ENCODE measurements at regions not wholly inside any gene's neighbourhood (a gene's known extent, or its start where the extent isn't known, plus 50 kb on each side); places are given as distances from the start of the nearest gene placed in this dataset.

GRCh38 chr5:8660133-8660893, 791.4 kb downstream of the MTRR start:
- TF ChIP-seq ZFP3 (CRISPR knock-in tag; IDR thresholded peaks at IDR 0.05) (no peak), ZFP30 (CRISPR knock-in tag; IDR thresholded peaks at IDR 0.05) (no peak), ZNF8 (CRISPR knock-in tag; IDR thresholded peaks at IDR 0.05) (no peak), BACH2 (CRISPR knock-in tag; IDR thresholded peaks at IDR 0.05; ENCODE audit: borderline replicate concordance) (no peak), GLIS3 (CRISPR knock-in tag; IDR thresholded peaks at IDR 0.05) (no peak), CSRNP3 (CRISPR knock-in tag; IDR thresholded peaks at IDR 0.05) (no peak), ZNF70 (CRISPR knock-in tag; IDR thresholded peaks at IDR 0.05) (no peak), SNAI2 (CRISPR knock-in tag; IDR thresholded peaks at IDR 0.05) (no peak), ESRRG (CRISPR knock-in tag; IDR thresholded peaks at IDR 0.05) (no peak)
- TF ChIP-seq, protein P1, sequence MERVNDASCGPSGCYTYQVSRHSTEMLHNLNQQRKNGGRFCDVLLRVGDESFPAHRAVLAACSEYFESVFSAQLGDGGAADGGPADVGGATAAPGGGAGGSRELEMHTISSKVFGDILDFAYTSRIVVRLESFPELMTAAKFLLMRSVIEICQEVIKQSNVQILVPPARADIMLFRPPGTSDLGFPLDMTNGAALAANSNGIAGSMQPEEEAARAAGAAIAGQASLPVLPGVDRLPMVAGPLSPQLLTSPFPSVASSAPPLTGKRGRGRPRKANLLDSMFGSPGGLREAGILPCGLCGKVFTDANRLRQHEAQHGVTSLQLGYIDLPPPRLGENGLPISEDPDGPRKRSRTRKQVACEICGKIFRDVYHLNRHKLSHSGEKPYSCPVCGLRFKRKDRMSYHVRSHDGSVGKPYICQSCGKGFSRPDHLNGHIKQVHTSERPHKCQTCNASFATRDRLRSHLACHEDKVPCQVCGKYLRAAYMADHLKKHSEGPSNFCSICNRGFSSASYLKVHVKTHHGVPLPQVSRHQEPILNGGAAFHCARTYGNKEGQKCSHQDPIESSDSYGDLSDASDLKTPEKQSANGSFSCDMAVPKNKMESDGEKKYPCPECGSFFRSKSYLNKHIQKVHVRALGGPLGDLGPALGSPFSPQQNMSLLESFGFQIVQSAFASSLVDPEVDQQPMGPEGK (CRISPR knock-in tag; IDR thresholded peaks at IDR 0.05; ENCODE audit: borderline replicate concordance): no peak

All from SK-N-SH treated with all-trans-retinoic acid at 6 μM for 48 hours (cell line).